Middle frontal gyrus (tissue), 1 donor: ENCODE measurements at regions not wholly inside any gene's neighbourhood (a gene's known extent, or its start where the extent isn't known, plus 50 kb on each side); places are given as distances from the start of the nearest gene placed in this dataset.
A peak's percentile ranks its signal among the peaks of the same experiment; 100 is the strongest.

ENCODE experiments used
- DNase-seq: peaks from one replicate; pipeline ENCODE4 v3.0.0-alpha.2; 2015; ENCODE audit warnings: low spot score; ENCODE audit errors: extremely low spot score

DNA sequence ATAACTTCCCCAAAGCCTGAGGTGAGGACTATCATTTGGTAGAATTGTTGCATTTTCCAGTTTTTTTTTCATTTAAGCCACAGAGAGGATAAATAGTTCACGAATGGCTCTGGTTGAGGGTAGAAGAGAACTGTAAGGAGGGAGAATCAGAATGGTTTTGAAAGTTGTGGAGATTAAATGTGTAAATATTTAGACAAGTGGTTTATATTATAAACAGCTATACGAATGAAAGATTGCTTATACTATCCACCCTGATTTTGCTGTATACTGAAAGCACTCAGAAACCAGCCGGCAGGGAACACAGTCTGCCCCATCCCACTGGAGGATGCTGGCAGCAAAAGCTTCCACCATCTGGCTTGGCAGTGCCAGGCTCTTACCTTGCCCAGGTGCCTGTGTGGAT is 341.1 kb downstream of the RAPGEF2 start:
- DNase-seq, result no peak

DNA sequence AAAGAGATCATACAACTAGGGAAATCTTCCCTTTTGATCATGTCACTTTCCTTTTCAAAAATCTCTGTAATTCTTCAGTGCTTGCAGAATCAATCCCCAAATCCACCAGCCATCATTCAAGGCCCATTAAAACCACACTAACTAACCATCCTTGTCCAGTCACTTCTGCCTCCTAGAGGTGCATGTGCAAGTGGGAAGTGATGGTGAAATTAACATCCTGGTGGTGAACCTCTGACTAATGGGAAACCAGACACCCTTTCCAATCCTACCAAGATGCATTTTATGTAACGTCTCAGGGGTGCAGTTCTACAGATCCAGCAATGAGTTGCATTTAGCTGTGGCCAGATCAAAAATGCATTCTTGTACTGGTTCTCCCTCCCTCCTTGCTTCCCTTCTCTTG is 341.8 kb downstream of the RAPGEF2 start:
- DNase-seq, result no peak

DNA sequence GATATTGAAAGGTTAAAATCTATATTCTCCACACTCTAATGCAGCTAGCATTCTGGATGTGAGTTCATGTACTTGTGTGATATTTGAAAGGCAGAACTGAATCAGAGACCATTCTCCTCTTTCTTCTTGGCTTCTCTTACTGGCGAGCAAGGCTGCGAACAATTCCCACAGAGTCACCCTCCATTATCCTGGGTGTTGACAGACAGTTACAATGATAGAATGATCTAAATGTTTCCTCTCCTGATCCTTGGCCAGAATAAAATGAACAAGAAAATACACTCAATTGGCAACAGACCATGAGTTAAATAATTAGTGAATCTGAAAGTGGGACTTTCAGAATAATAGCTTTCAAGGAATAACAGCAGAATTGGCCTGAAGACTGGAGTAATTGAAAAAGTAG is 342.8 kb downstream of the RAPGEF2 start:
- no peak for DNase-seq

DNA sequence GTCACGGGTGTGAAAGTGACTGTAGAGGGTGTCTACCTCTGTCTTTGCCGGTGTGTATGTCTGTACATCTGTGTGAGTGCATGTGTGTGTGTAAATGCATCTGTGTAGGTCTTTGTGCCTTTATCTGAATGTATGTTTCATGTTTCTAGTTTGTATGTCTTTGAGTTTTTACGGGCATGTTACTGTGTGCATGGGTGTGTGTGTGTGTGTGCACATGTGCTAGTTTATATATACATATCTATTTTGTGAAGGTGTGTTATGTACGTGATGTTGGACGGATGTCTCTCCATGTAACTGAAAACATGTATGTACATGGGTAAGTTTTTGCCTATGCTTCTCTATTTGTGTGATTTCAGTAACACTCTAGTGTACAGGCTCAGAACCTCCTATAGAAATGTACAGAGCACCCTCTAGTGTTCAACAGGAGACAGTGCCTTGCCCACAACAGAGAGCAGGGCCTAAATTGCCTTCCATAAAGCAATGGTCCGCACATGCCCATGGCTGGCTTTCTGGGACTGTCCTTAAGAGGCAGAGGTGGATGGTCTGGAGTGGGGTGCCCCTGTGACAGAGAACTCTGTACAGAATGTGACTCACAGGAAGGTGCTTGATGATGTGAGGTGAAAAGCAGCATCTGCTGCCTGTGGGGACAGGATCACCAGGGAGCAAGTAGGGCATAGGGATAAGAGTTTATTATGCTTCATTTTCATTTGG is 343.5 kb downstream of the RAPGEF2 start:
- peak; percentile 48 for DNase-seq

DNA sequence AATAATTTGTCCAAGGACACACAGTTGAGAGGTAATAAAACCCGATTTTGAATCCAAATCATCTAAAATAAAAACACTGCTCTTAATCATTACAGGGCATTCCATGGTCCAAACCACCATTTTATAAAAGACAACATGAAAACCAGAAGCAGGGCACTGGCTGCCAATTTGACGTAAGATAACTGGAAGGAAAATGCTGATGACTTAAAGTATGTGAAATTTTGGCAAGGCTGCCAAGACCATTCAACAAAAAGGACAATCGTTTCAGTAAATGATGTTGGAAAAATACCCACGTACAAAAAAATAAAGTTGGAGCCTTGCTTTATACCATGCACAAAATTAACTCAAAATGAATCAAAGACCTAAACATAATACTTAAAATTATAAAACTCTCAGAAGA is 344.4 kb downstream of the RAPGEF2 start:
- no peak for DNase-seq

DNA sequence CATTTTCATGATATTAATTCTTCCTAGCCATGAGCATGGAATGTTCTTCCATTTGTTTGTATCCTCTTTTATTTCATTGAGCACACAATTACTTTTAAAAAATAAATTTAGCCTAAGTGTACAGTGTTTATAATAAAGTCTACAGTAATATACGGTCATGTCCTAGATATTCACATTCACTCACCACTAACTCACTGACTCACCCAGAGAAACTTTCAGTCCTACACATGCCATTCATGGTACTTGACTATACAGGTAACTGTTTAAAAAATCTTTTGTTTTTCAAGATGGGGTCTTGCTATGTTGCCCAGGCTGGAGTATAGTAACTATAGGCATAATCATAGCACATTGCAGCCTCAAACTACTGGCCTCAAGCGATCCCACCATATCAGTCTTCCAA is 348.1 kb downstream of the RAPGEF2 start:
- no peak for DNase-seq

DNA sequence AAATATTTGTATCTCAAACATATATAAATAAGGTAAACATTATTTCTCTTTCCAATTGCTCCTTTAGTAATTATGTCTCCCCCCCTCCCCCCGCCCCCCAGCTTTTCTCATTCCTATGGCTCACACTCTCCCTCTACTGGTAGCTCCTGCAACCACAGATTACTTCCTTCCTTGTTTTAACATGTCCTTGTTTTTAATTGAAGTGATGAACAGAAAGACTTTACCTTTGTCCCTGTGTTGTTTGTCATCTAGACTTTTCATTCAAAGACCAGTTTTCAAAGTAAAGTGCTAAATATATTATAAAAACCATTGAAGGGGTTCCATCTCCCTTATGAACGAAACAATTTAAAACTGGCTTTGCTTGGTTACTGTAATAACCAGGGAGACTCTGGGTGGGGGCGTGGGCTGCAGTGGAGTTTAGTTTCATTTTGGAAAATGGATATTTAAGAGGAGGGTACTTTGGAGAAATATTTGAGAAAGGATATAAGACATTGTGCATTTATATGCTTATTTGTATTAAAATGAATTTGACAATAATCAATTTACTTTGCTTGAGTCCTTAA is 352.9 kb downstream of the RAPGEF2 start:
- no peak for DNase-seq

DNA sequence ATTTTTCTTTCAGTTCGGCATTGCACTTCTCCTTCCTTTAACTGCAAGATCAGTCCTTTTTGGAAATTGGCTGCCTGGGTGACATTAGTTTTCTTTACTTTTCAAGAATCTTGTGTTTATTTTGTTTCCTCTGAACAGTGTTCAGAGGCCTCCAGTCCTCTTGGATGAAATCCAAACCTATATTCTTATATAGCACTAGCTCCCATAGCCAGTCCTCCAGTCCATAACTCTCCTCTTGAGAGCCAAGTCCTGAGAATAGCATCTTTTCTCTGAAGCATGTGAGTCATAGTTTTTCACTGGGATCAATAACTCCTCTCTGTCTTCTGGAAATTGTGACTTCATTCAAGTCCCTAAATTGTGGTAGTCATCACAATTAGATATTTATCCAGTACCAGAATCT is 357.5 kb downstream of the RAPGEF2 start:
- DNase-seq, result no peak

DNA sequence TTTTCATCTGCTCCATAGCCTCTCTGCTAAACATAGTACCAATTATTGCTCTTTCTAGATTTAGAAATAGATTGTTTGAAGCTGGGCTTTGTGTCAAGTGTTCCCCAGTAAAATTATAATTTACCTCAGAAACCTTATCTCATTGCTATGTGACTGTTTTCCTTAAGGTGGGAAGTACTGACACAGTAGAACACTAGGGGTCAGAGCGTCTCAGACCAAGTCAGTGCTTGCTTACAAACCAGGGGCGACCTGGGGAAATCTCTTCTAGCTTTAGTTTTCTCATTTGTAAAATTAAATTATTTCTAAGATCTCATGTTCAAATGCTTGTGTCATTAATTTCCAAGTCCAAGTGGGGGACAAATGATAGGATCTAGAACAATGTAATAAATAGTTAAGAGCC is 360.4 kb downstream of the RAPGEF2 start:
- DNase-seq, result no peak

DNA sequence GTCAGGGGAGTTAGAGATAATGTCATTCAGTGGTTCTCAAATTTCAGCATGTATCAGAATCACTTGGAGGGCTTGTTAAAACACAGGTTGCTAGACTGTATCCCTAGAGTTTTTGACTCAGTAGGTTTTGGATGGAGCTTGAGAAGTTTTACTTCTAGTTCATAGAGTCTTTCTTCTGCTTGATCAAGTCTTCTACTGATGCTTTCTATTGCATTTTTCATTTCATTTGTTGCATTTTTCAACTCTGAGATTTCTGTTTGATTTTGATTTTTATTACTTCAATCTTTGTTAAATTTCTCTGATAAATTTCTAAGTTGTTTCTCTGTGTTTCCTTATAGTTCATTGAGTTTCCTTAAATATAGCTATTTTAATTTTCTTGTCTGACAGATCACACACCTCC is 361.4 kb downstream of the RAPGEF2 start:
- no peak for DNase-seq

DNA sequence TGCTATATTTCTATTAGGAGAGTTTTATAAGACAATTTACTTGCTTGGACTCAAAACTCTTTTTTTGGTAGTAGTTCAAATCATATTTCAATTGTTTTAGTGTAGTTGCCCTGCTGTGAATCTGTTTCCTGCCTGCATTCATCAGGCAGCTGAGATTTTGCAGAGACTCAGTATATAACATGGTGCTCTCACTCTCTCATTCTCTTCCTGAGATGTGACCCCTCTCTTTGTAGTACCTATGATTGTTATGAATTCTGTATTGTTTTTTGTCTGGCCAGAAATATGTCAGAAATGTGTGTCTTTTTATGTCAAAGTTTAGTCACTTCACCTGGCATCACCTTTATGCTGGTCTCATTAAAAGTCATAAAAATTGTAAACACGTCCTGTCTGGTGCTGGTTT is 374.0 kb downstream of the RAPGEF2 start:
- no peak for DNase-seq

DNA sequence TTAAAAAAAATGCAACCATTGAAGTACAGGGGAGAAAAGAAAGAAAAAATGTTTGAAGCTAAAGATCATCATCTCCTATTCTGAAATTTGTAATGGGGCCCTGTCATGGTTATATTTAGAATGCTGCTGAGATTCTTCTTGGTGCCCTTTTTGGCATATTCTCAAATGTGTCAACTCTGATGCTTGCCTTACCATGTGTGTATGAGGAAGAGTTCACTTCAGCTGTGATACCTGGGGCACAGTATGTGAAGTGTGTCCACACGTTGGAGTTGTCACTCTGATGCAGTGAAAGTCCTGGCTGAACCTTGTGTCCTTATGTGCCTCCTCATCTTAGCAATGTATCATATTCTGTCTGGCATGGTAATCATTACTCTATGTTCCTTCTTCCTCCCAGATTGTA is 377.9 kb downstream of the RAPGEF2 start:
- DNase-seq, result no peak

DNA sequence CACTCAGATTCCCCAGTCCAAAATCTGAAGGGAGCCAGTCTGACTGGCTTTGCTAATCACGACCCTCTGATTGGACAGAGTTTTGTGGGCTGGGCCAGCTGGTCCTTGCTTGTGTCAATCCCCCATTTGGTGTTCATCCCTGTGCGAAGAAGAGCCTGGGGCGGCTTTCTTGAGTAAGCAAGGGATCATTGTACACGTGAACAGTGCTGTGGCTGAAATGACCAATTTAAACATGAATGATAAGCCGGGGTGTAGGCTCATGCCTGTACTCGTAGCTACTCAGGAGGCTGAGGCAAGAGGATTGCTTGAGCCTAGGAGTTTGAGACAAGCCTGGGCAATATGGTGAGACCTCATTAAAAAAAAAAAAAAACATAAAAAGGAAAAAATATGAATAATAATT is 379.1 kb downstream of the RAPGEF2 start:
- DNase-seq, result no peak

DNA sequence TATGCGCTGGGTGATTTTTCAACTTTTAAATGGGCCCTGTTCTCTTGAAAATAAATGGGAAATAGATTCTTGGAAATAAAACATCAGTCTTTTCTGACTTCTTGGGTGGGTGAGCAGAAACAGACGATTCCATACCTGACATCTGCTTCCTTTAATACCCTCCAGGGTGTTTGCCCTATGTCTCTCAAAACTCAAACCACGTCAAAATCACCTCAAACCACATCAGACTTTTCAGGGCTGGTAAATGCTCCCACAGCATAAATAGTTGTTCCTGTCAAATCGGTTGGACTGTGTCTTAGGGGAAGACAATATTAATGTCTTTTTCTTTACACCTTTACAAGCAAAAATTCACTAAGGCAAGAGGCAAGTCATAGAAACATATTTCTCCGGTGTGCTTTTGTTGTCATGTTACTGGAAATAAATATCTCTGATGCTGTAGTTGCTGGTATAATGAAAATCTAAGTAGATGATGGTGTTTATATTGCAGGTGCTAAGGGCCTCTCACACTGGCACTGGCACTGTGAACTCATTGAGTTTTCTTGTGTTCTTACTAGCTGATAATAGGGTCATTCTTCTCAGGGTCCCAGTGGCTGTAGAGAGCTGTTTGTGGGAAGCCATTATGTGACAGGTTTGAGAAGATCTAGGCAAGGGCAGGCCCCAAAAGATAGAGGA is 380.4 kb downstream of the RAPGEF2 start:
- DNase-seq, result no peak

DNA sequence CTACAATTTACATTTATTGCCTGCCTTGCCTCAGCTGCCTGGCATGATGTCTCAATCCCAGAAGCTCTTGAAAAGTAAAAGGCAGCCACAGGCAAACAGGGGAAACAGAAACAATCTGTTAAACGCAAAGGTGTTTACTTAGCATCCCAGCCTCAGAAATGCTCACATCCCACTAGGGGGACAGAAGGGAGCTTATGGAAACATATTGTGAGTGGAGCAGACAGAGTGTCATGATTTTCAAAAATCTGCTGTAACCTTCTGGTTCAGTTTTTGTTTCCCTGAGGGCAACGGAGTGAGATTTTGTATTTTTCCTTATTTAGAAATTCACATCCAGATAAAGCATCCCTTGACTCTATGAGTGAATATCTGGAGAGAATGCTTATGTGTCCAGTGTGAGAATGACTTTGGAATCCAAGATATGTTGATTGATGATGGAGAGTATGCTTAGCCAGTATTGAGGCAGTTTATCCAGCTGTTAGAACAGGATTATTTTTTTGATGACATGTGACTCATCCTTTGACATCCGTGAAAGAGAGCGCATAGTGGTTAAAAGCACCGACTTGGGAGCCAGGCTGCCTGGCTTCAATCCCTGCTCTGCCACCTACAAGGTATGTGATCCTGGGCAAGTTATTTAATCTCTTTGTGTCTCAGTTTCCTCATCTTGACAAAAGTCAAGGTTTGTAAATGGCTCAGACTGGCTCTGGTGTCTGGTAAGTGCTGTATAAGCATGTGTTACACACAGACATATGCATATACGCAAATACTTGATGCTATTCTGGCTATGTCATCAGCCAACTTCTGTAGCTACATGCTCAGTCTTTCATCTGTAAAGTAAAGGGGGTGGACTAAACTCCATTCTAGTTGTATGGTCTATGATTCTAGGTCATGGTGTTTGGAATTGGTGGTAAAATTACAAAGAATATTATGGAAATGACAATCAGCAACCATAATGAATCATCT is 381.2 kb downstream of the RAPGEF2 start:
- DNase-seq, result no peak

DNA sequence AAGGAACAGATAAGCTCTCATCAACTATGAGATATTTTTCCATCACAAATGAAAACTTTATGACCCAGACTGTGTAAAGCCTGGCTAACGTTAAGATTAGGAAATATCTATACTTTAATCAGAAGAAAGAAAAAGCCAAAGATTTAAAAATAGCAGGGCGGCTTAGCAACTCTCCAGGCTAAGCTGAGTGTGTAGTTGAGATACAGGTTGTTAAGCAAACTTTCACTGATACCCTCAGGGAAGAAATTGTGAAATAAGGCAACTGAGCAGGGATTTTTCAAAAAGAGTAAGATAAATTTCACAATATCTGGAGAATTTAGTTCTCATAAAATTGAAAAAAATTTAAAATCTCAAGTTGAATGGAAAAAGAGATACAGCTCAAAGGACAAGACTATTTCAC is 382.0 kb downstream of the RAPGEF2 start:
- no peak for DNase-seq

DNA sequence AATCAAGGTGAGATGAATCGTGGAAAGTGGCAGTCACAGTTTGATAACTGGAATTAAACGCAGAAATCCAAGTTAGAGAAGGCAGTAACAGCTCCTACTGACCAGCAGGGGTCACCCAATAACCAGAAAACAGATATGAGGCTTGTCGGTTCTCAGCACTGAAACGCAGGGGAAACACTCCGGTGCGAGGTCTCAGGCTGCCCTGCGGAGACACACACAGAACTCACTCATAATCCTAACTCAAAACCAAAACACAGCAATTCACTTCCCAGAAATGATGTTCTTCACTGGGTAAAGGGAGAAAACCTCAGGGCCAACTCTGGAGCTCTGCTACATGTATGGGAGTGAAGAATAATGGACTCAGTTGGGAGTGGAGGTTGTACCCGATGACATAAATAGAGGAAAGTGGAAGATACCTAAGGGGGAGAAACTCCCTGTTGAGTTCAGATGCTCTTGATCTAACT is 384.4 kb downstream of the RAPGEF2 start:
- DNase-seq, result peak; percentile 22

DNA sequence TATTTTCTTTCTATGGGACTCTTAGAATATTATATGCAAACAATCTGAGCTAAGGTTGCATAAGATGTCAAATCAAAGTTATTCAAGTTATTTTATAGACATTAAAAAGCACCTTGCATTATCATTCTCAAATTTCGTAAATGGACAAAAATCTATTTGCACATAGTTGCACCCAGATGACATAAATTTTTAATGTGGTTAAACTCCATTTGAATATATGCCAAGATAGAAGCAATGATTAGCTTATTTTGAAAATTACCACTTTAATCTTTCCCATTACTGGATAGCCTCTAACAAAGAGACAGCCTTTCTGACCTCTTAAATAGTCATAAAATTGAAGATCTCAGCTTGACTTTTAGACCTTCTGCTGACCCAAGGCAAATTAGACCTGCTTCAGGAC is 386.8 kb downstream of the RAPGEF2 start:
- DNase-seq, result no peak

DNA sequence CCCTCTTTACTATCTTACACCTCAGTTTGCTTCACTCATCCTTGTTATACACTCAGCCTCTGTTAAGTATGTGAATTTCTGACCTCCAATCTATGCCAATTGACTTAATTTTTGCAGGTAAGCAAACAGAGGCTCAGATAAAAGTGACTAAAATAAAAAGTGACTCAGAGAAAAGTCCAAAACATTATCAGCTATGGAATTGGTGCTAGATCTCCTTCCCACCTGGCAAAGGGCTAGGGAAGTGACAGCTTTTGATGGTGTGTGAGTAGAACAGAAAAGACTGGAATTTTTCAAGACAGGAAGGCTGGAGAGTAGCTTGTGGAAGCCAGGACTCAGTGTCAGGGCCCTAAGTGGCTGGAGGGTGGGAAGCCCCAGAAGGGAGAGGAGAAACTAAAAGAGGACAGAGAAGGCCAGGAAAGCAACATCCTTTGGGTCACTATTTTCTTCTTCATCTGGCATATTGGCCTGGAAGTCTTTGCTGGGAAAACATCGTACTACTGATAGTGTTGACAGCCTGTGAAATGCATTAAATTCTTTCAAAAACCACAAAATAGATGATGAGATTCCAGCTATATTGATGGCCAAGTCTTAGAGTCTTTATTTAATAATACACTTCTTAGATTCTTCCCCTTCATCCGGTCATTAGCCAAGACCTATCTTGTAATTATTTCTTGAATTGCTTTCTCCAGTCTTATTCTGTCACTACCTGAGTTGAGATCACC is 392.8 kb downstream of the RAPGEF2 start:
- DNase-seq, result no peak

DNA sequence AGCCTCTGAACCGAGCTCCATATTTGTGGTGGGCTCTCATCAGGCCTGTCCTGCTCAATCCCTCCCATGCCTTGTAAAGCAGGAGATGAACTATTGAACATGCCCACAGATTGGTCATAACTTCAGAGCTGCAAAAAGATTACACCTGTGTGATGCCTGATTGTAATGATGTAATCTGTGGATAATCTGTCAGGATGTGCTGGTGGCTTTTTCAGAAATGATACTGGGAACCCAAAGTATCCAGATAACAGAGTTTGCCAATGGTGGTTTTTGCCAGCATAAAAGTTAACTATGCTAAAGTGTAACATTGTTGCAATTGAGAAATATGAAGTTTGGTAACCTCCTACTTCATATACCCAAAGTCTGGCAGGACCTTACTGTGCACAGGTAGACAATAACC is 393.4 kb downstream of the RAPGEF2 start:
- no peak for DNase-seq

DNA sequence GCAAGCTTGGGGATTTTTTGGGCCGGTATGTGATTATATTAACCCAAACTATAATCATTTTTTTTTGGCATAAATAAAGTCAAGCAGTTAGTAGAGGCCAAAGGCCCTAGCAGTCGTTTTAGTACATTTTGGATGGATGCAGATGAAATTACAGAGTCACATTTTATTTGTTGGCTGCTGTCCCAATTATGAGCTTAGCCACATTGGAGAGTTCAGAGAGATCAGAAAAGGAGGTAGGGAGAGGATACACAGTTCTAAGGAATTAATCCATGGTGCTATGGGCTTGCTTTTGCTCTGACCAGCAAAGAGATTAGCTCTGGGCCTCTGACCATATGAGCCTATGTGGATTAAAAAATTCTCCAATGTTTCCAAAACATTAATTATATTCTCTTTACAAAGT is 395.1 kb downstream of the RAPGEF2 start:
- no peak for DNase-seq
